SHP77 (cell line): ENCODE measurements at regions not wholly inside any gene's neighbourhood (a gene's known extent, or its start where the extent isn't known, plus 50 kb on each side); places are given as distances from the start of the nearest gene placed in this dataset.
"Not testable (repeated sequence)": the region's sequence is repeated elsewhere in the genome, so short reads cannot be mapped to it uniquely, and the experiment has no call there.

Source experiments
- DNase-seq, 2 experiments: peaks; one replicate each; lab custom pipeline; 2025; lab: John Stamatoyannopoulos, UW

DNA sequence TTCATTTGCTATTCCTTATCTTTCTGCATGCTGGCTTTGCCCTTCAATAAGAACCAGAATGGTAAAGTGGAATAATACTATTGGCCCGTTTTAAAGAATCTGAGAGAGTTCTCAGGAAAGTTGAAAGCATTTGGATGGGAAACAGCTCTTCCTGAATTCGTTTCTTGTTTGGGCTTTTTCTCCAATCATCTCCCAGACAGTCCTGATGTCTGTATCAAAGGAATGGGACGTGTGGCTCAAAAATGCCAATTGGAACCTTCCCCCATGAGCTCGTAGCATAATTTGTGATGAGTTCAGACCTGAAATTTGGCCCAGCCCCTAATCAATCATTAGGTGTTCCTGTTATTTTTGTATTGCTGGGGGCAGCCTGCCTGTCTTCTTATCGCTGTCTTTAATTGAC lies 75.8 kb upstream of the BACH2 start:
- no peak for DNase-seq

DNA sequence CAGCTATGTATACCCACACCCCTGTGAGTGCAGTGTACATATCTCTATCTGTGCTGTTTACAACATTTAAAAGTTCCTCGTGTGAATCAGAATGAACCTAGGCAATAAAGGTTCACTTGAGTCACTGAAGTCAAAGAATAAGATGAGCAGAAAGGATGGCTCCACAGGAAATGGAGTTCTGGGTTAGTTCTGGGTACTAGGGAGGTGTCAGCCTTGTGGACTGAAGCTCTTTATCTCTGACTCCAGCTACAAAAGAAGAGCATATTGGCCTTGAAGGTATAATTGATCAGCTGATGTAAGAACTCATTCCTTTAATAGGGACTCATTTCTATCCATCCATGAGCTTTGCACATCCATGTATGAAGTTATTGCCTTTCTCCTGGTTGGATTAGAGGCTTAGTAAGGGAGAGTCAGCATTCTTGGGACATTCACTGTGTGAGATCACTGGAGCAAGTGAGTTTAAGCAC lies 73.9 kb upstream of the BACH2 start:
- DNase-seq, result no peak

DNA sequence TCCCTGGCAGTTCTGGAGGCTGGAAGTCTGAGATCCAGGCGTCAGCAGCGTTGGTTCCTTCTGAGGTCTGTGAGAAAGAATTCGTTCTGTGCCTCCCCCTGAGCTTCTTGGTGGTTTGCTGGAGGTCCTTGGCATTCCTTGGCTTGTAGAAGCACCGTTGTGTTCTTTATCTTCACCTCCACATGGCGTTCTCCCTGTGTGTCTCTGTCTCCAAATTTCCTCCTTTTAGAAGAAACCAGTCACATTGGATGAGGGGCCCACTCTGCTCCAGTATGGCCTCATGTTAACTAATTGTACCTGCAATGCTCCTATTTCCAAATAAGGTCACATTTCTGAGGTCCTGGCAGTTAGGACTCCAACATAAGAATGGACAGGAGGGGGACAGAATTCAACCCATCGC lies 73.0 kb upstream of the BACH2 start:
- DNase-seq, result no peak

DNA sequence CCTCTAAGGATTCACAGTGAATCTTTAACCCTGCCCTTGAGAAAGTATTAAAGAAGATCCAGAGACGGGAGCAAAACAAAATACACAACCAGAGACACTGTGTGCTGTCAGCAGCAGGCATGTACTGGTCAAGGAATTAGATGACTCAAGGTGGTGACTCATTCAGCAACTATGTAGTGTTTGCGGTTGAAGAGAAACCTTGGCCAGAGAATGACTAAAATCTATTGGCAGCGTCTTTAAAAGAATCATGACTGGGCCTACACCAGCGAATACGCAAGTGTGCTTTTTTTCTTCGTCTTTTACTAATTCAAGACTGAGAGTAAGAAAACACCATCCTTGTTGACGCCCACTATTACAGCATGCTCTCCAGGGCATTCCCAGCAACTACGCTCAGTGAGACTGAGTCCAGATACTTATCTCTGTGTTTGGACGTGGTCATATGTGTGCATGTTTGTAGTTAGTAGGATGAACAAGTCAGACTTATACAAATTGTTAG lies 72.4 kb upstream of the BACH2 start:
- no peak for DNase-seq

DNA sequence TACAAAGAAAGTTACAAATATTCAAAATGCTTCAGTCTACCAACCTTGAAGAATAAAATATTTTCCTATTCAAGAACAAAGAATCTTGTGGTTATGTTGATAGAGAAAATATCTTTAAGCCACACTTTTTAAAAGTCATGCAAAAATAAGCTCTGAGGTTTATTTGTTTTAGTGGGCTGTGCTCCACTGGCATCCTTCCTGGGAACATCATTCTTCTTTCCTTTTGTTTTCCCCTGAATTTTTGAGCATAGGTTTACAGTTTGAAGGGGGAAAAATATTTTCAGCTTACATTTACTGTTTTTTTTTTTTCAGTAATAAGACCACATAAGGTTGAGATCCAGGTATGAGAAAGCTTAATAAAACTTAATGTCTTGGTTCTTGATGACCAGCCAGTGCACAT lies 72.0 kb upstream of the BACH2 start:
- no peak for DNase-seq

DNA sequence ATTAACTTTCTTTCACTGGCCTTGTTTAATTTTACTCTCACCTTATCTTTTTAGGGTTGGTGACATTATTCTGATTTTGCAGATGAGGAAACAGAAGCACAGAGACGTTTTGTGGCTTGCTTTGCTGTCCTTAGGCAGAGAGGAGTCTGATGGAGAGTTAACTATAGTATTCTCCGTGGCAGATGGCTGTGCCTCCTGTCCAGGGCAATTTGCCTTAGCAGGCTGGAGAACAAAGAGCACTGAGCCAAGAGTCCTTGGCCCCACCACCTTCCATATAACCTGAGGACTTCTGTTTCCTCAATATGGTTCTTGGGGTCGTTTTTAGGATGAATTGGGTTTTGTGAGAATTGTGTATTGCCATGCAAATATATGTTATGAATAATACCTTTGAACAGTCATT lies 71.4 kb upstream of the BACH2 start:
- DNase-seq, result no peak

DNA sequence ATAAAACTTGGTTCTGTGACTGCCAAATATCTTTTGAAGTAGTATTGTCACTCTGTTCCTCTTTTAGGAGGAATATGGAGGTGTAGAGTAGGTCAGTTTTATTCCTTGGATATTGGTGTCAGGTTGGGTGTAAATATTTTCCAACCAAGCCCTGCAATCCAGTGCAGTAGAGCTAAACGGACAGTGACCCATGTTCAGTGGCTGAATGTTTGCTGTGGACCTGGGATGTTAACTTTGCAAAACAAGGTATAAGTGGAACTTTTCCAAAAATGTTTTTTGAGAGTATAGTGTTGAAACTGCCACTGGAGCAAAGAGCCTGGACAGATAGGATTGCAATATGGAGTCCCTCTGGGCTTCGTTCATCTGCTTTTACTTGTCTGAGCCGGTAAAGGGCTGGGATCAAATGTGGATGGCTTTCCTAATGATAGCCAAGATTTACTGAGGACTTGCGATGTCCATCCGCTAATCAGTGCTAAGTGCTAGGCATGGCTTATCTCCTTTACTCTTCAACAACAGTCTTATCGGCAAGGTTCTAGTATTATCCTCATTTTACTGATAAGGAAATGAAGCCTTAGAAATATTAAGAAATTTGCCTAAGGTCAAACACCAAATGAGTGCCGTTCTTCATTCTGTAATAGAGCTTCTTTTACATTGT lies 69.0 kb upstream of the BACH2 start:
- DNase-seq, result no peak

DNA sequence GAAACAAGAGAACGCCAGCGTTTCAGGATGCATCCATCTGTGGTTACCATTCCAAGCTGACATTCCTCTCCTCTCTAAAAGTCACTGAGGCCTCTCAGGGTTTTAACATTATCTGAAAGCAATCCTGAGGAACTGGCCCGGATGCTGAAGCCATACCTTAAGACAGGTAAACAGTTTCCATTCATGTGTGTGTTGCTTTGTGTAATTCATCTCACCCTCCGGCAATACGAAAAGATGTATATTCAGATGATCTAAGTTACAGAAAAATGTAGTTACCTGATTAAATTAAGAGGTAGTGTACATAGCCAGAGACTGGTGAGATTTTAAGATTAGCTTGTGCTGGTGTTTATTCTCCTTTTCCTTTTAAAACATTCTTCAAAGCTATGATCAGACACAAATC lies 68.4 kb upstream of the BACH2 start:
- DNase-seq, result no peak

DNA sequence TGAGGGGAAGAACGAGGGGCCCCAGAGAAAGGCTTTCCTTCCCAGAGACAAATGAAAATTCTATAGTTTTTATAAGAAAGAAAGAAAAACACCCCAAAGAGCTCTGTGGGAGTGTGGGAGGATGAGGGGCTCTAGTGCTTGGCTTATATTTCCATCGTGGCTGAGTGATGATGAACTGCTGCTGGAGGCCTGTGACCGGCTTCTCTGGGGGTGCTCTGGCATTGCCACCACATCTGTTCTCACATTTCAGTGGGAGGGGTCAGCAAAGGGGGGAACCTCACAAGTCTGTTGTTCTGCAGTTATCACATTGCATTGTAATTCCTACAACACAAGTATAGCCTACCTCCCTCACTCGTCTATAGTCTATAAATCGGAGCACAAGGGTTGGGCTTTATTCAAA lies 67.6 kb upstream of the BACH2 start:
- no peak for DNase-seq

DNA sequence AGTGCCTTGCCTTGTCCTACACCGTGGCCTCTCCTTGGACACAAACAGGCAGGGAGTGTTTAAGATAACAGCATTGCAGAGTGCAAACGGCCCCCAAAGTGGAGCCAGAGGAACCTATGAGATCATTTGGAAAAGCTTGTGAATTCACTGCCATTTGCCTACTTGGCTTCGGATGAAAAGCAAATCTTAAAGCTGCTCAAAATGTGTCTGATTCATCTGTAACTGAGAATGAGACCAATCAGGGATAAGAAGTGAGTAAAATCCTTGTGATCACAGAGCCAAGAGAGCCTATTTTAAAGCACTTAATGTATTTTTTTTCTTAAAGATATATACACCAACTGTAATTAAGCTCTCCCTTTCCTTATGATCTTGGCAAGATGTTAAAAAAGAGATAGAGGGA lies 65.7 kb upstream of the BACH2 start:
- no peak for DNase-seq

DNA sequence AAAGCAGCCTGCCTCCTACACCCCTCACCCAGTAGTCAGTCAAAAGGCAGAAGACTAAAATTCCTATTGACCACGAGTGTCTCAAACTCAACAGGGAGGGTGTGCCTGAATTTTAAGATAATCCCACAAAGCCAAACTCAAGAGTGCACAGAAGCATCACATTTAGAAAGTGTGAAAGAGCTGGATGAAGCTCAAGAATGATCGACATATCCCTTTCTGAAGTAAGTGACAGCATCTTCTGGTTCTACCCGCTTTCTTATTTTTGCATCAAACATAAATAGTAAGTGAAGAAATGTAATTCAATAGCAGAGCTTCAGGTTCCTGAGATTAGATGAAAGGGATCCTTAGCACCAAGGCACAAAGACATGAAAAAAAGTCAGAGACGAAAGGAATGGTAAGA lies 64.5 kb upstream of the BACH2 start:
- DNase-seq, result no peak

DNA sequence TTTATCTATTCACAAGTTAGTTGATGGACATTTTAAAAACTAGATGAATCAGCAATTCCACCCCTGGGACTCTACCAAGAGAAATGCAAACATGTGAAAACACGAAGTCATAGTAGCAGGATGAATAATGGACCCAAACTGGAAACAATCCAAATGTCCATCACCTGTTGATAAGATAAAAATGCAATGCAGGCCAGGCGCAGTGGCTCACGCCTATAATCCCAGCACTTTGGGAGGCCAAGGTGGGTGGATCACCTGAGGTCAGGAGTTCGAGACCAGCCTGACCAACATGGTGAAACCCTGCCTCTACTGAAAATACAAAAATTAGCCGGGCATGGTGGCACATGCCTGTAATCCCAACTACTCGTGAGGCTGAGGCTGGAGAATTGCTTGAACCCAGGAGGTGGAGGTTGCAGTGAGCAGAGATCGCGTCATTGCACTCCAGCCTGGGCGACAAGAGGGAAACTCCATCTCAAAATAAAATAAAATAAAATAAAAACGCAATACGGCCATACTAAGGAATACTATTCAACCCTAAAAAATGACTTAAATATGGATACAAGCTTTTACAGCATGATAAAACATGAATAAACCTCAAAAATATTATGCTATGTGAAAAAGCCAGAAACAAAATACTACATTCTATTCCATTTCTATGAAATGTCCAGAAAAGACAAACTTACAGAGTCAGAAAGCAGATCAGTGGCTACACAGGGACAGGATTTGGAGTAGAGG lies 61.6 kb upstream of the BACH2 start:
- DNase-seq, result not testable (repeated sequence)

DNA sequence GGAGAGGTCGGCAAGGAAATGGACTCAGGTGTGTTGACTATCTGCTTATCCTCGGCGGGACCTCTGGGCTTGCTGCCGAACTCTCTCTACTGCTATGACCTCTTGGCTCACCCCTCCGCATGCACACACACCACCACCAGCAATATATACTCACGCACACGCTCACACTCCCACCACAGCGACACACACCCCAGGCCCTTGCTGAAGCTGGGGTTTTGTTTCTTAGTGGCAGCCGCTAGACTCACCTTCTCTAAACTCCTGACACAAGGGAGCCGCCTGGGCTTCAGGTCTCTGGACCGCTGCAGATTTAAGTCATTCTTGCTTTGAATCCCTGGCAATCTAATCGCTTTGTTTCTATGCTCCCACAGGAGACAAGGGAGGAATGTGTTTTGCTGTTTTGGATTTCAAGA lies 59.4 kb upstream of the BACH2 start:
- no peak for DNase-seq

DNA sequence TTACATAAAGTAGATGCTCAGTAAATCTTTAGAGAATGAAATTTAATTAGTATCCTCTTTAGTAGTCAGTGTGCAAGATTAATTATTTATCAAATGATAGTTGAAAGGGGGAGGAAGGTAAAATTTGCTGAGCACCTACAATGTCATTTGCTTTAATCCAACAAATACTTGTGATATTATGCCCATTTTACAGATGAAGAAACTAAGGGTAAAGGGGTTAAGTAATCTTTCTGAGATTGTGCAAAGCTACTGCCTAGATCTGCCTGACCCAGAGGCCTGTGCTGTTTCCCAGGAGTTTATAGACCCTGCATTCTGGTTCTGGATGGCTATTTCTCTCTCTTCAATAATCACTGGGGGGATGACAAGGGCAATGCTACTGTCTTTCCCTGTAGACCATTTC lies 58.3 kb upstream of the BACH2 start:
- DNase-seq, result no peak

DNA sequence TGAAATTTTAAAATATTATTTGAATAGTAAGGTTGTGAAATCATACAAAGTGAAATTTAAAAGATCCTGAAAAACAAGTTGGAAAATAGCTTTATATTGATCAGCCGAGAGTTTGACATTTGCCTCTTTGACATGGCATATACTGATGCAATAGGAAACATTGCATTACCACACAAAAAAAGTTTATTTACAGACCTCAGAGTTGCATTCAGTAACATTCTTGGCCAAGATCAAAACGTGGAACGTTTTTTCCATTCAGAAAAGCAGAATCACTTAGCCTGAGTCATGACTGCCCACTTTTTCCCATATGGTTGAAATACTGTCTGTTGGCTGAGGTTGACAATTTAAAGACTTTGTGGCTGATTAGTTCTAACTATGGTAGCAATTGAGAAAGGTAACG lies 55.1 kb upstream of the BACH2 start:
- no peak for DNase-seq

DNA sequence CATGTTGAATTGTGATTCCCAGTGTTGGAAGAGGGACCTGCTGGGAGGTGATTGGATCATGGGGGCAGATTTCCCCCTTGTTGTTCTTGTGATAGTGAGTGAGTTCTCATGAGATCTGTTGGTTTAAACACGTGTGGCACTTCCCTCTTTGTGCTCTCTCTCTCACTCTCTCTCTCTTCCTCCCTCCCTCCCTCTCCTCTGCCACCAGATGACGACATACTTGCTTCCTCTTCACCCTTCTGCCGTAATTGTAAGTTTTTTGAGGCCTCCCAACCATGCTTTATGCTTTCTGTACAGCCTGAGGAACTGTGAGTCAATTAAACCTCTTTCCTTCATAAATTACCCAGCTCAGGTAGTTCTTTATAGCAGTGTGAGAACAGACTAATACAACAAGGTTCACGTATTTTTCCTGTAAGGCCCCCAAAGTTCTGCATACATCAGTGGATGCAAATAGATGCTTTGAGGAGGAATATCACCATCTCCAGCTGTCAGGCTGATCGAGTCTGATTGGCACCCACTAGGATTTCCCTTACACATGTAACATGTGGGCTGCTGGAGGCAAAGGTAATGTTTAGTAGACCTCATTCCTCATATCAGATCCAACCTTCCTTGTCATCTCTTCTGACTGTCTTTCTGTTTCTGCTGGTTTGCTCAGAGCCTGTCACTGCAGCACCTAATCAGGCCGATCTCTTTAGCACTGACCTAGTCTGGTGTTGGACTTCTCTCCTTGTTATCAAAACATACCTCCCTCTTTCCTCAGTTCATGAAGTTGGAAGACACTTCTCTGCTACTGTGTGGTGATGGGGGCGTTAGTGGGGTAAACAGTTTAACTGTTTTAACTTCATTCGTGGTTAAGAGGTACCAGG lies 54.3 kb upstream of the BACH2 start:
- no peak for DNase-seq

DNA sequence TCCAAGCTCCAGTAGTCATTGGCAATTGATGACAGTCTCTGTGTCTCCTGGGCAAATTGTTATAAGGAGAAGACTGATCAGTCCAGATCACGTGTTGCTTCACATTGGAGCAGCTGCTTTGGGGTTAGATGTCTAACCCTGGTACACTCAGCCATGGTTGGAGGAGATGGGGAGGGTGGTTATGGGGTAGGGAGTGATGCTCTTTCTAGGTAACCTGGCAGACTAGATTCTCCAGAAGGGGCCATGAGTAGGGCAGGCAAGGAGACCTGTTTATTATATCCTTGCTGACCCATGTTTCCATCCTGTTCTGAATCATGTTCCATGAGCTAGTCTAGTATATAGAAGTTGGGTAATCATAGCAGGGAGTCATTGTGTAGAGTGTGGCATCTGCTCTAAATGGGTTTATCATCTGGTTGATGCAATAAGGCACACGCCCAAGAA lies 50.8 kb upstream of the BACH2 start:
- DNase-seq, result no peak

DNA sequence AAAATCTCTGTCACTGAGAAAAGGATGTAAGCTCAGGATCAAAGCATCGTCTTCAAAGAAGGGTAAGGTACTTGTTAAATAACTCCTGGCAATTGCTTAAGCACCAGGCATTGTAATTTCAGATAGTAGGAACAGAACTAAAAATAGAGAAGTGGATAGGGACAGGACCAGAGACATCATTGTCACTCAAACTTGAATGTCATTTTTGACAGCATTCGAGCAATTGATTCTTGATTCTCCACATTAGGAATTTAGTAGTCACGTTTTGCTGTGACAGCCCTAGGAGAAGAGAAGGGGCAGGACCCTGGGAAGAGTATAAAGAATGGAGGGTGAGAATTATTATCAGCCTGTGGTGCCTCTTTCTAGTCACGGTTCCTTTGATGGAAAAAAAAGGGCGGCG lies 50.1 kb upstream of the BACH2 start:
- no peak for DNase-seq
